HFFc6 (cell line): ENCODE measurements at regions not wholly inside any gene's neighbourhood (a gene's known extent, or its start where the extent isn't known, plus 50 kb on each side); places are given as distances from the start of the nearest gene placed in this dataset. TPM values are rescaled to one million over a fixed set of nuclear protein-coding genes. Genes with fewer than 3 reads are reported as not detected.

Source experiments
- DNase-seq: peaks from one replicate; pipeline ENCODE4 v3.0.0-alpha.2; 2018
- H3K27ac Mint-ChIP-seq: 2 replicates; pipeline ENCODE4 v1.8.0; 2020; ENCODE audit warnings: mild to moderate bottlenecking, mixed read lengths
- H3K27me3 Mint-ChIP-seq: 2 replicates; pipeline ENCODE4 v1.8.0; 2021; ENCODE audit warnings: mild to moderate bottlenecking, moderate library complexity, mixed read lengths; ENCODE audit not compliant: insufficient read depth
- H3K36me3 Mint-ChIP-seq: 2 replicates; pipeline ENCODE4 v1.8.0; 2021; ENCODE audit warnings: low read depth, mixed read lengths
- H3K4me1 Mint-ChIP-seq: 2 replicates; pipeline ENCODE4 v1.8.0; 2020; ENCODE audit warnings: low read depth, mixed read lengths
- H3K4me3 Mint-ChIP-seq: 2 replicates; pipeline ENCODE4 v1.8.0; 2020; ENCODE audit warnings: mild to moderate bottlenecking, moderate library complexity, mixed read lengths
- H3K9me3 Mint-ChIP-seq: 2 replicates; pipeline ENCODE4 v1.8.0; 2020; ENCODE audit warnings: mild to moderate bottlenecking, mixed read lengths
- microRNA-seq: library from miRNA; unstranded; fragments of <30 nt; microRNA quantifications from one replicate; pipeline ENCODE4, GENCODE V29; 2019
- TF ChIP-seq, protein P1 (sequence below): fragments of 200-600 bp; sonication (generic); IDR thresholded peaks from 2 replicates; pipeline ENCODE4 v1.5.0; 2021; ENCODE audit warnings: antibody characterized with exemption, mild to moderate bottlenecking

DNA sequence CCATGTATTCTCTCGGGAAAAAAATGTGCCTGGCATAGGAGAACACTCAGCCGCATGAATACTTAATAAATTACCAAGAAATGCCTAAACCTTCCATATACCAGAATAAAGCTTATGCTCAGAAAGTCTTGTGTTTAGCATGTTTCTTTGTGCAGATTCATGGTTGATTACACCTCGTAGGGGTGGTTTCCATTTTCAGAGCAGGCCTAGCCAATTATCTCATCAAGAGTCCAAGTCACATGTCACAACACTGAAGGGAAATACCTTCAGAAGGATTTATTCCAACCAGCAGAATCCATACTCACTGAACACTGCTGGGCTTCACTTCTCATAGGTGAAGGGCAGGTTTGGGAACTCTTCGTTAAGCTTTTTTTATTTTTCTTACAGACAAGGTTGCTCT lies 539.7 kb downstream of the PLXDC2 start:
- DNase-seq, result no peak
- H3K4me1 Mint-ChIP-seq, result no peaks in the 10 kb centered on the region
- H3K4me3 Mint-ChIP-seq, result no peak overlapping the region
- H3K27ac Mint-ChIP-seq, result no peak overlapping the region
- no peaks in the 10 kb centered on the region for H3K27me3 Mint-ChIP-seq
- H3K9me3 Mint-ChIP-seq, result peaks cover 58% of the 10 kb centered on the region
- H3K36me3 Mint-ChIP-seq, result no peaks in the 10 kb centered on the region; the same call in 1 of the 2 replicates
- TF ChIP-seq, protein P1, sequence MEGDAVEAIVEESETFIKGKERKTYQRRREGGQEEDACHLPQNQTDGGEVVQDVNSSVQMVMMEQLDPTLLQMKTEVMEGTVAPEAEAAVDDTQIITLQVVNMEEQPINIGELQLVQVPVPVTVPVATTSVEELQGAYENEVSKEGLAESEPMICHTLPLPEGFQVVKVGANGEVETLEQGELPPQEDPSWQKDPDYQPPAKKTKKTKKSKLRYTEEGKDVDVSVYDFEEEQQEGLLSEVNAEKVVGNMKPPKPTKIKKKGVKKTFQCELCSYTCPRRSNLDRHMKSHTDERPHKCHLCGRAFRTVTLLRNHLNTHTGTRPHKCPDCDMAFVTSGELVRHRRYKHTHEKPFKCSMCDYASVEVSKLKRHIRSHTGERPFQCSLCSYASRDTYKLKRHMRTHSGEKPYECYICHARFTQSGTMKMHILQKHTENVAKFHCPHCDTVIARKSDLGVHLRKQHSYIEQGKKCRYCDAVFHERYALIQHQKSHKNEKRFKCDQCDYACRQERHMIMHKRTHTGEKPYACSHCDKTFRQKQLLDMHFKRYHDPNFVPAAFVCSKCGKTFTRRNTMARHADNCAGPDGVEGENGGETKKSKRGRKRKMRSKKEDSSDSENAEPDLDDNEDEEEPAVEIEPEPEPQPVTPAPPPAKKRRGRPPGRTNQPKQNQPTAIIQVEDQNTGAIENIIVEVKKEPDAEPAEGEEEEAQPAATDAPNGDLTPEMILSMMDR, result no peak

DNA sequence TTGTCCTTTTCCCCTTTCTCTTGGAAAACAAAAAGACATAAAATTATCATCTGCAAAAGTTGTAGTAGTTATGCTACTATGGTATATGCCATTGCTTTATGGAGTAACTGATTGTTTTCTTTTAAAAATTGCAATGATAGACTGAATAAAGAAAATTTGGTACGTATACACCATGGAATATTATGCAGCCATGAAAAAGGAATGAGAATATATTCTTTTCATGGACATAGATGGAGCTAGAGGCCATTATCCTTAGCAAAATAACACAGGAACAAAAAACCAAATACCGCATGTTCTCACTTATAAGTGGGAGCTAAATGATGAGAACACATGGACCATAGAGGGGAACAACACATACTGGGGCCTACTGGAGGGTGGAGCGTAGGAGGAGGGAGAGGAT lies 538.8 kb downstream of the PLXDC2 start:
- H3K4me1 Mint-ChIP-seq, result no peaks in the 10 kb centered on the region
- H3K4me3 Mint-ChIP-seq, result no peak overlapping the region
- peaks cover 54% of the 10 kb centered on the region for H3K9me3 Mint-ChIP-seq
- no peaks in the 10 kb centered on the region; the same call in 1 of the 2 replicates for H3K36me3 Mint-ChIP-seq
- no peak overlapping the region for H3K27ac Mint-ChIP-seq
- DNase-seq, result no peak
- no peaks in the 10 kb centered on the region for H3K27me3 Mint-ChIP-seq
- TF ChIP-seq, protein P1, result no peak

DNA sequence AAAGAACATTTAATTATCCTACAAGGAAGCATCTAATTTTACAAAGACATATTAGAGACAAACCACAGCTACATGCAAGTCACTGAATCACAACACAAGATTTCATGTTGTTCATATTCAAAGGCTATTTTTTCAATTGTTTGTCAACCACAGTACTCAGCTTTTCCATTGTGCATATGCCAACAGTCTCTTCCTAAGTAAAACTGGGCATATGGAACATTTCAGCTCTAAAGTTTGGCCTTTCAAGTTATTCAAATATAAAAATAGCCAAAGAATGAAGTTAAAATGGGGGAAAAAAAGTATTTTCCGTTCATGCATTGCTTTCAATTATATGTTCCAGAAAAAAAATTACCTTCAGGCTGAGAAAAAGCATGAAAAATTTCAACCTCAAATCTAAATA lies 537.9 kb downstream of the PLXDC2 start:
- Mint-ChIP-seq H3K27me3 (no peaks in the 10 kb centered on the region), H3K4me3 (no peak overlapping the region), H3K9me3 (peaks cover 50% of the 10 kb centered on the region), H3K4me1 (no peaks in the 10 kb centered on the region), H3K36me3 (no peaks in the 10 kb centered on the region; the same call in 1 of the 2 replicates), H3K27ac (no peak overlapping the region)
- TF ChIP-seq, protein P1, result no peak
- no peak for DNase-seq

DNA sequence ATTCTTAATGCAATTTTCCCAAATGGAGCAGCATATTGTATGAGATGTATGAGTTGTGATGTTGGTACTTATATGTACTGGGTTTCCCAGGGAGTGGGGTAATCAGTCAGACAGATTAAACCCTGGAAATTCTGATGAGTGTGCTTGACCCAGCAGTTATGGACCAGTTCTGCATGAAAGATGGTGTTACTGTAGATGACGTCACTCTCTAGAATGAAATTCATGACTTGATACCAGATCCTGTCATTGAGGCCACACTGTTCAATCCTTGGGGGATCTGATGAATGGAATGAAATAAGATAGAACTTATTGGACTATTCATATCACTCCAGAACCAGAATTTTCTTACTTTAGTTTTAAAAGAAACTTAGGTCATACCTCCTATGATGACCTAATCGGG lies 534.3 kb downstream of the PLXDC2 start:
- Mint-ChIP-seq H3K27me3 (no peaks in the 10 kb centered on the region), H3K4me3 (no peak overlapping the region), H3K4me1 (no peaks in the 10 kb centered on the region), H3K27ac (no peak overlapping the region), H3K36me3 (no peaks in the 10 kb centered on the region; the same call in 1 of the 2 replicates), H3K9me3 (peaks cover 45% of the 10 kb centered on the region)
- DNase-seq, result no peak
- TF ChIP-seq, protein P1, result no peak

DNA sequence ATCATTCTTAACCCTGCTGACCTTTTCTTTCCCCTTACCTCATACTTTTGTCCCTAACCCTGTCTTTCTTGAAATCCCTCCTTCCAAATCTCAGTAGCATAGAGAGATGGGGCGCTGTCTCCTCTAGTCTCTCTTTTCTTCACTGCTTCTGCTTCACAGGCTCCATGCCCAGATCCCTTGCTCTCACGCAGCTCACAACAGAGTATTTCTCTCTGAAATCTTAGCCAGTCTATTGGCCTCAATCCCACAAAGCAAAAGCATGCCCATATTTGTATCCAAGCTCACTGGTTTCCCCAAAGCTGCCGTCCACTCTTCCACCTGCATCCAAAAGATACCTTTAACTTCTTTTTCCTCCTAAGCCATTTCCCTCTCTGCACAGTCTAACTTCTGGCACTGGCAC lies 526.8 kb downstream of the PLXDC2 start:
- Mint-ChIP-seq H3K36me3 (peaks cover 11% of the 10 kb centered on the region), H3K27me3 (no peaks in the 10 kb centered on the region), H3K27ac (no peak overlapping the region), H3K9me3 (peaks cover 70% of the 10 kb centered on the region), H3K4me1 (no peaks in the 10 kb centered on the region), H3K4me3 (no peak overlapping the region)
- no peak for DNase-seq
- TF ChIP-seq, protein P1, result no peak

Small RNAs in the stretch of these regions (microRNA-seq; reads per million reads assigned to microRNA genes)
- gene MIR4675, result not detected
